ENCODE measurements at regions not wholly inside any gene's neighbourhood (a gene's known extent, or its start where the extent isn't known, plus 50 kb on each side); places are given as distances from the start of the nearest gene placed in this dataset.

- no peak for DNase-seq (ENCODE audit: low read depth in 4 of 6, low spot score in 6 of 6)
These were observed 425.1 kb upstream of the SULF2 start for GRCh38 chr20:48210111-48211027.

DNA sequence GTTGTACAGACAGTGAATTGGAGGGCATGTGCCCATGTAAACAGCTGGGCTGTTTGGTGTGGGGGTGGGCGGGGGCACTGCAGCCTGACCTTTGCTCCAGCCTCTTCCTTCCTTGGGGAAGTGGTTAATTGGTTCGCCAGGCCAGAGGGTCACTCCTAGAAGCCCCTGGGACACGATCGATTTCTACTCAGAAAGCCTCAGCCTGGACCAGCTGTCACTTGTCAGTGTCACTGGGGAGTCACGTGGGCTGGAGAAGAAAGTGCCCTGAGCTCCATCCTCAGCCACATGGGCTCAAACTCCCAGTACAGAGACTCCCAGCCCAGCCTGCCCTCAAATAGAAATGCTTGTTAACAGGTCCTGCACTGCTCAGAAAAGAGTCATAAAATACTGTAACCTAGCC is 423.8 kb upstream of the SULF2 start:
- no peak overlapping the region for H3K4me3 ChIP-seq (ENCODE audit: low read depth, low read length)
- H3K4me1 ChIP-seq (ENCODE audit: control insufficient read depth, insufficient read depth, low read length): no peaks in the 10 kb centered on the region
- no peaks in the 10 kb centered on the region for H3K27me3 ChIP-seq (ENCODE audit: control insufficient read depth, insufficient read depth, low read length)
- H3K27ac ChIP-seq (ENCODE audit: low read depth, low read length): no peak overlapping the region
- H3K36me3 ChIP-seq (ENCODE audit: control insufficient read depth, insufficient read depth, low read length): no peaks in the 10 kb centered on the region
- H3K9me3 ChIP-seq (ENCODE audit: control insufficient read depth, insufficient read depth, low read length): no peaks in the 10 kb centered on the region
- WGBS (ENCODE audit: insufficient coverage): 28% methylated on average over 3 of the region's 5 CpGs
- DNase-seq (ENCODE audit: low read depth in 4 of 6, low spot score in 6 of 6): no peak

More at GRCh38 chr20:48210111-48211027, 425.1 kb upstream of the SULF2 start:
- H3K4me3 ChIP-seq (ENCODE audit: low read depth, low read length): no peak overlapping the region
- no peaks in the 10 kb centered on the region for H3K36me3 ChIP-seq (ENCODE audit: control insufficient read depth, insufficient read depth, low read length)
- H3K9me3 ChIP-seq (ENCODE audit: control insufficient read depth, insufficient read depth, low read length): no peaks in the 10 kb centered on the region
- WGBS (ENCODE audit: insufficient coverage): 72% methylated on average over 21 of the region's 27 CpGs
- no peaks in the 10 kb centered on the region for H3K27me3 ChIP-seq (ENCODE audit: control insufficient read depth, insufficient read depth, low read length)
- no peak overlapping the region for H3K27ac ChIP-seq (ENCODE audit: low read depth, low read length)
- no peaks in the 10 kb centered on the region for H3K4me1 ChIP-seq (ENCODE audit: control insufficient read depth, insufficient read depth, low read length)

- Histone ChIP-seq H3K9me3 (ENCODE audit: control insufficient read depth, insufficient read depth, low read length) (no peaks in the 10 kb centered on the region), H3K27me3 (ENCODE audit: control insufficient read depth, insufficient read depth, low read length) (no peaks in the 10 kb centered on the region), H3K4me3 (ENCODE audit: low read depth, low read length) (no peak overlapping the region), H3K27ac (ENCODE audit: low read depth, low read length) (no peak overlapping the region), H3K36me3 (ENCODE audit: control insufficient read depth, insufficient read depth, low read length) (no peaks in the 10 kb centered on the region), H3K4me1 (ENCODE audit: control insufficient read depth, insufficient read depth, low read length) (no peaks in the 10 kb centered on the region)
- WGBS (ENCODE audit: insufficient coverage): 88% methylated on average over 7 of the region's 10 CpGs
- DNase-seq (ENCODE audit: low read depth in 4 of 6, low spot score in 6 of 6): no peak
These were observed 422.9 kb upstream of the SULF2 start for GRCh38 chr20:48208176-48208575.

DNA sequence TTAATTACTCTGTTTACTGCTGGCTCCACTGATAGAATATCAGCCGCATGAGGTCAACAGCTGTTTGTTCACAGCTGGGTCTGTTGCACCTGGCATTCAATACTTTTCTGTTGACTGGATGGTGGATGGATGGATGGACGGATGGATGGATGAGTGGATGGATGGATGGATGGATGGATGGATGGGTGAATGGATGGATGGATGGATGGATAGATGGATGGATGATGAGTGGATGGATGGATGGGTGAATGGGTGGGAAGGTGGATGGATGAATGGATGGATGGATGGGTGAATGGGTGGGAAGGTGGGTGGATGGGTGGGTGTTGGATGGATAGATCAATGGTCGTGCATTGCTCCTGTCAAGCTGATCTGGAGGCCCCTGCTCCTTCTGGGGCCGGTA is 422.2 kb upstream of the SULF2 start:
- 92% methylated on average over 4 of the region's 4 CpGs for WGBS (ENCODE audit: insufficient coverage)
- Histone ChIP-seq H3K9me3 (ENCODE audit: control insufficient read depth, insufficient read depth, low read length) (no peaks in the 10 kb centered on the region), H3K27me3 (ENCODE audit: control insufficient read depth, insufficient read depth, low read length) (no peaks in the 10 kb centered on the region), H3K36me3 (ENCODE audit: control insufficient read depth, insufficient read depth, low read length) (no peaks in the 10 kb centered on the region), H3K4me3 (ENCODE audit: low read depth, low read length) (no peak overlapping the region), H3K27ac (ENCODE audit: low read depth, low read length) (no peak overlapping the region), H3K4me1 (ENCODE audit: control insufficient read depth, insufficient read depth, low read length) (peaks cover 4% of the 10 kb centered on the region)
- no peak for DNase-seq (ENCODE audit: low read depth in 4 of 6, low spot score in 6 of 6)

- 88% methylated on average over 7 of the region's 7 CpGs for WGBS (ENCODE audit: insufficient coverage)
- Histone ChIP-seq H3K4me1 (ENCODE audit: control insufficient read depth, insufficient read depth, low read length) (peaks cover 13% of the 10 kb centered on the region), H3K4me3 (ENCODE audit: low read depth, low read length) (no peak overlapping the region), H3K36me3 (ENCODE audit: control insufficient read depth, insufficient read depth, low read length) (no peaks in the 10 kb centered on the region), H3K27ac (ENCODE audit: low read depth, low read length) (no peak overlapping the region), H3K27me3 (ENCODE audit: control insufficient read depth, insufficient read depth, low read length) (no peaks in the 10 kb centered on the region), H3K9me3 (ENCODE audit: control insufficient read depth, insufficient read depth, low read length) (no peaks in the 10 kb centered on the region)
- no peak for DNase-seq (ENCODE audit: low read depth in 4 of 6, low spot score in 6 of 6)
These were observed 420.5 kb upstream of the SULF2 start for GRCh38 chr20:48205786-48206185.

- no peak overlapping the region for H3K4me3 ChIP-seq (ENCODE audit: low read depth, low read length)
- no peak overlapping the region for H3K27ac ChIP-seq (ENCODE audit: low read depth, low read length)
- DNase-seq (ENCODE audit: low read depth in 4 of 6, low spot score in 6 of 6): no peak
- WGBS (ENCODE audit: insufficient coverage): 93% methylated on average over 5 of the region's 5 CpGs
- no peaks in the 10 kb centered on the region for H3K36me3 ChIP-seq (ENCODE audit: control insufficient read depth, insufficient read depth, low read length)
- H3K27me3 ChIP-seq (ENCODE audit: control insufficient read depth, insufficient read depth, low read length): no peaks in the 10 kb centered on the region
- peaks cover 13% of the 10 kb centered on the region for H3K4me1 ChIP-seq (ENCODE audit: control insufficient read depth, insufficient read depth, low read length)
- no peaks in the 10 kb centered on the region for H3K9me3 ChIP-seq (ENCODE audit: control insufficient read depth, insufficient read depth, low read length)
These were observed 420.1 kb upstream of the SULF2 start for GRCh38 chr20:48205281-48205782.

- 91% methylated on average over 8 of the region's 9 CpGs for WGBS (ENCODE audit: insufficient coverage)
- Histone ChIP-seq H3K27ac (ENCODE audit: low read depth, low read length) (no peak overlapping the region), H3K9me3 (ENCODE audit: control insufficient read depth, insufficient read depth, low read length) (no peaks in the 10 kb centered on the region), H3K27me3 (ENCODE audit: control insufficient read depth, insufficient read depth, low read length) (no peaks in the 10 kb centered on the region), H3K36me3 (ENCODE audit: control insufficient read depth, insufficient read depth, low read length) (no peaks in the 10 kb centered on the region), H3K4me3 (ENCODE audit: low read depth, low read length) (no peak overlapping the region), H3K4me1 (ENCODE audit: control insufficient read depth, insufficient read depth, low read length) (peaks cover 18% of the 10 kb centered on the region)
- no peak for DNase-seq (ENCODE audit: low read depth in 4 of 6, low spot score in 6 of 6)
These were observed 419.2 kb upstream of the SULF2 start for GRCh38 chr20:48204499-48204898.

- Histone ChIP-seq H3K36me3 (ENCODE audit: control insufficient read depth, insufficient read depth, low read length) (no peaks in the 10 kb centered on the region), H3K4me1 (ENCODE audit: control insufficient read depth, insufficient read depth, low read length) (peaks cover 28% of the 10 kb centered on the region), H3K4me3 (ENCODE audit: low read depth, low read length) (no peak overlapping the region), H3K27me3 (ENCODE audit: control insufficient read depth, insufficient read depth, low read length) (no peaks in the 10 kb centered on the region), H3K27ac (ENCODE audit: low read depth, low read length) (no peak overlapping the region), H3K9me3 (ENCODE audit: control insufficient read depth, insufficient read depth, low read length) (no peaks in the 10 kb centered on the region)
- DNase-seq (ENCODE audit: low read depth in 4 of 6, low spot score in 6 of 6): no peak
- WGBS (ENCODE audit: insufficient coverage): 53% methylated on average over 6 of the region's 6 CpGs
These were observed 418.0 kb upstream of the SULF2 start for GRCh38 chr20:48203252-48203651.

- Histone ChIP-seq H3K36me3 (ENCODE audit: control insufficient read depth, insufficient read depth, low read length) (no peaks in the 10 kb centered on the region), H3K4me1 (ENCODE audit: control insufficient read depth, insufficient read depth, low read length) (peaks cover 35% of the 10 kb centered on the region), H3K4me3 (ENCODE audit: low read depth, low read length) (no peak overlapping the region), H3K9me3 (ENCODE audit: control insufficient read depth, insufficient read depth, low read length) (no peaks in the 10 kb centered on the region), H3K27ac (ENCODE audit: low read depth, low read length) (no peak overlapping the region), H3K27me3 (ENCODE audit: control insufficient read depth, insufficient read depth, low read length) (no peaks in the 10 kb centered on the region)
- peak in 1 of 6 donors; percentile 81 for DNase-seq (ENCODE audit: low read depth in 4 of 6, low spot score in 6 of 6)
- 56% methylated on average over 6 of the region's 19 CpGs for WGBS (ENCODE audit: insufficient coverage)
These were observed 417.2 kb upstream of the SULF2 start for GRCh38 chr20:48202334-48203113.

Data from spinal cord (tissue), 9 donors.